ENCODE measurements at regions not wholly inside any gene's neighbourhood (a gene's known extent, or its start where the extent isn't known, plus 50 kb on each side); places are given as distances from the start of the nearest gene placed in this dataset.

DNA sequence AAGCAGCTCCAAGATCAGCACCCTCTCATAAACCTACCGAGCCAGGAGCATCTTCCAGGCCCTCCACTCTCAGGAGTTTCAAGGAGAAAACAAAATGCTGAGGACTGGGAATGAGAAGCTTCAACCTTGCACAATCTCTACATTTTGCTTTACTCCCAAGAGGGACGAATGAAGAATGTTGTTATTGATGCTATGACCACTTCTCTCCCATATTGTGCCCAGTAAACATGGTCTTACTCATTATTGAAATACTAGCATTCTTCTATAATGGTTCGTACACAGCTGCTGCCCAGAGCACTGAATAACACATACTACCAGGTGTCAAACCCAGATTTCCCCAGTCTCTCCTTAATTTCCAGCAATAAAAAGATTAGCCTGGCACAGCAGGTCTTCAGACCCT is 63.4 kb upstream of the BET1 start (continued):
- TF ChIP-seq ZNF331 (CRISPR knock-in tag; IDR thresholded peaks at IDR 0.05; ENCODE audit: low read depth) (no peak), JUNB (IDR thresholded peaks at IDR 0.05; ENCODE audit: unreplicated experiment) (no peak), CREB1 (CRISPR knock-in tag; IDR thresholded peaks at IDR 0.05; ENCODE audit: low read depth) (no peak)

DNA sequence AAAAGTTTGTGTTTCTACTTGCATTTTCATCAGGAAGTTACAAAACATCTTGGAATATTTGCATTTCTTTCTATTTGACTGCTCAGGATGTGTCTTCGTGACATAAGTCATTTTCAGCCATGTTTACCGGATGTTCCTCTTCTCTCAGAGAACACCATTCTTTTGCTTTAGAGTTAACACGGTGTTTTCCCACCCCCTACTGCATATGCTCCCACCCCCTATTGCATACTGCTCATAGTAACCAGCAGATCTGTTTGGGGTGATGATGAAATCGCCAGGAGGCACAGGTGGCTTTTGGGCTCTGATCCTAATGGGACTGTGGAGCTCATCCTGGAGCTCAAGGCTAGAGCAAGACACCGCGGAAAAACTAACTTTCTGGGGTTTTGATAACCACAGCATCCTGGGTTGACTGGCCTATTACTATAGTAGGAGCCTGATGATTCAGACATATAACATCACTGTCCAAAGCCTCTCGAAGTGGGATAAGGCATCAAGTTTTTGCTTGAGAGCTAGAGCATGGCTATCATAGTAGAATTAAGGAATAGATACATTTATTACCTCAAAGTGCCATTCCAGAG is 65.1 kb upstream of the BET1 start:
- no peaks in the 10 kb centered on the region; the same call in 2 of the 3 replicates for H3K4me1 Mint-ChIP-seq
- no peaks in the 10 kb centered on the region for H3K36me3 ChIP-seq (ENCODE audit: insufficient read depth)
- no peaks in the 10 kb centered on the region for H3K4me1 ChIP-seq (ENCODE audit: insufficient read depth)
- H3K9me3 Mint-ChIP-seq, result no peaks in the 10 kb centered on the region
- TF ChIP-seq, protein P1, sequence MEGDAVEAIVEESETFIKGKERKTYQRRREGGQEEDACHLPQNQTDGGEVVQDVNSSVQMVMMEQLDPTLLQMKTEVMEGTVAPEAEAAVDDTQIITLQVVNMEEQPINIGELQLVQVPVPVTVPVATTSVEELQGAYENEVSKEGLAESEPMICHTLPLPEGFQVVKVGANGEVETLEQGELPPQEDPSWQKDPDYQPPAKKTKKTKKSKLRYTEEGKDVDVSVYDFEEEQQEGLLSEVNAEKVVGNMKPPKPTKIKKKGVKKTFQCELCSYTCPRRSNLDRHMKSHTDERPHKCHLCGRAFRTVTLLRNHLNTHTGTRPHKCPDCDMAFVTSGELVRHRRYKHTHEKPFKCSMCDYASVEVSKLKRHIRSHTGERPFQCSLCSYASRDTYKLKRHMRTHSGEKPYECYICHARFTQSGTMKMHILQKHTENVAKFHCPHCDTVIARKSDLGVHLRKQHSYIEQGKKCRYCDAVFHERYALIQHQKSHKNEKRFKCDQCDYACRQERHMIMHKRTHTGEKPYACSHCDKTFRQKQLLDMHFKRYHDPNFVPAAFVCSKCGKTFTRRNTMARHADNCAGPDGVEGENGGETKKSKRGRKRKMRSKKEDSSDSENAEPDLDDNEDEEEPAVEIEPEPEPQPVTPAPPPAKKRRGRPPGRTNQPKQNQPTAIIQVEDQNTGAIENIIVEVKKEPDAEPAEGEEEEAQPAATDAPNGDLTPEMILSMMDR (conservative IDR thresholded peaks at IDR 0.05; ENCODE audit: low read depth in 2 of 2), result no peak
- TF ChIP-seq CREB1 (CRISPR knock-in tag; IDR thresholded peaks at IDR 0.05; ENCODE audit: low read depth), result no peak
- TF ChIP-seq STAT1 (IDR thresholded peaks at IDR 0.05; ENCODE audit: unreplicated experiment), result no peak
- TF ChIP-seq ZNF114 (CRISPR knock-in tag; IDR thresholded peaks at IDR 0.05), result no peak
- TF ChIP-seq NANOG (IDR thresholded peaks at IDR 0.05; ENCODE audit: borderline replicate concordance), result no peak
- no peak for TF ChIP-seq ZNF331 (CRISPR knock-in tag; IDR thresholded peaks at IDR 0.05; ENCODE audit: low read depth)
- TF ChIP-seq EZH2phosphoT487 (IDR thresholded peaks at IDR 0.05; ENCODE audit: unreplicated experiment), result no peak
- no peak for TF ChIP-seq POLR2AphosphoS5 (IDR thresholded peaks at IDR 0.05; ENCODE audit: low read depth)
- TF ChIP-seq, protein P2, sequence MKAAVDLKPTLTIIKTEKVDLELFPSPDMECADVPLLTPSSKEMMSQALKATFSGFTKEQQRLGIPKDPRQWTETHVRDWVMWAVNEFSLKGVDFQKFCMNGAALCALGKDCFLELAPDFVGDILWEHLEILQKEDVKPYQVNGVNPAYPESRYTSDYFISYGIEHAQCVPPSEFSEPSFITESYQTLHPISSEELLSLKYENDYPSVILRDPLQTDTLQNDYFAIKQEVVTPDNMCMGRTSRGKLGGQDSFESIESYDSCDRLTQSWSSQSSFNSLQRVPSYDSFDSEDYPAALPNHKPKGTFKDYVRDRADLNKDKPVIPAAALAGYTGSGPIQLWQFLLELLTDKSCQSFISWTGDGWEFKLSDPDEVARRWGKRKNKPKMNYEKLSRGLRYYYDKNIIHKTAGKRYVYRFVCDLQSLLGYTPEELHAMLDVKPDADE (IDR thresholded peaks at IDR 0.05), result no peak
- TF ChIP-seq, protein P3, sequence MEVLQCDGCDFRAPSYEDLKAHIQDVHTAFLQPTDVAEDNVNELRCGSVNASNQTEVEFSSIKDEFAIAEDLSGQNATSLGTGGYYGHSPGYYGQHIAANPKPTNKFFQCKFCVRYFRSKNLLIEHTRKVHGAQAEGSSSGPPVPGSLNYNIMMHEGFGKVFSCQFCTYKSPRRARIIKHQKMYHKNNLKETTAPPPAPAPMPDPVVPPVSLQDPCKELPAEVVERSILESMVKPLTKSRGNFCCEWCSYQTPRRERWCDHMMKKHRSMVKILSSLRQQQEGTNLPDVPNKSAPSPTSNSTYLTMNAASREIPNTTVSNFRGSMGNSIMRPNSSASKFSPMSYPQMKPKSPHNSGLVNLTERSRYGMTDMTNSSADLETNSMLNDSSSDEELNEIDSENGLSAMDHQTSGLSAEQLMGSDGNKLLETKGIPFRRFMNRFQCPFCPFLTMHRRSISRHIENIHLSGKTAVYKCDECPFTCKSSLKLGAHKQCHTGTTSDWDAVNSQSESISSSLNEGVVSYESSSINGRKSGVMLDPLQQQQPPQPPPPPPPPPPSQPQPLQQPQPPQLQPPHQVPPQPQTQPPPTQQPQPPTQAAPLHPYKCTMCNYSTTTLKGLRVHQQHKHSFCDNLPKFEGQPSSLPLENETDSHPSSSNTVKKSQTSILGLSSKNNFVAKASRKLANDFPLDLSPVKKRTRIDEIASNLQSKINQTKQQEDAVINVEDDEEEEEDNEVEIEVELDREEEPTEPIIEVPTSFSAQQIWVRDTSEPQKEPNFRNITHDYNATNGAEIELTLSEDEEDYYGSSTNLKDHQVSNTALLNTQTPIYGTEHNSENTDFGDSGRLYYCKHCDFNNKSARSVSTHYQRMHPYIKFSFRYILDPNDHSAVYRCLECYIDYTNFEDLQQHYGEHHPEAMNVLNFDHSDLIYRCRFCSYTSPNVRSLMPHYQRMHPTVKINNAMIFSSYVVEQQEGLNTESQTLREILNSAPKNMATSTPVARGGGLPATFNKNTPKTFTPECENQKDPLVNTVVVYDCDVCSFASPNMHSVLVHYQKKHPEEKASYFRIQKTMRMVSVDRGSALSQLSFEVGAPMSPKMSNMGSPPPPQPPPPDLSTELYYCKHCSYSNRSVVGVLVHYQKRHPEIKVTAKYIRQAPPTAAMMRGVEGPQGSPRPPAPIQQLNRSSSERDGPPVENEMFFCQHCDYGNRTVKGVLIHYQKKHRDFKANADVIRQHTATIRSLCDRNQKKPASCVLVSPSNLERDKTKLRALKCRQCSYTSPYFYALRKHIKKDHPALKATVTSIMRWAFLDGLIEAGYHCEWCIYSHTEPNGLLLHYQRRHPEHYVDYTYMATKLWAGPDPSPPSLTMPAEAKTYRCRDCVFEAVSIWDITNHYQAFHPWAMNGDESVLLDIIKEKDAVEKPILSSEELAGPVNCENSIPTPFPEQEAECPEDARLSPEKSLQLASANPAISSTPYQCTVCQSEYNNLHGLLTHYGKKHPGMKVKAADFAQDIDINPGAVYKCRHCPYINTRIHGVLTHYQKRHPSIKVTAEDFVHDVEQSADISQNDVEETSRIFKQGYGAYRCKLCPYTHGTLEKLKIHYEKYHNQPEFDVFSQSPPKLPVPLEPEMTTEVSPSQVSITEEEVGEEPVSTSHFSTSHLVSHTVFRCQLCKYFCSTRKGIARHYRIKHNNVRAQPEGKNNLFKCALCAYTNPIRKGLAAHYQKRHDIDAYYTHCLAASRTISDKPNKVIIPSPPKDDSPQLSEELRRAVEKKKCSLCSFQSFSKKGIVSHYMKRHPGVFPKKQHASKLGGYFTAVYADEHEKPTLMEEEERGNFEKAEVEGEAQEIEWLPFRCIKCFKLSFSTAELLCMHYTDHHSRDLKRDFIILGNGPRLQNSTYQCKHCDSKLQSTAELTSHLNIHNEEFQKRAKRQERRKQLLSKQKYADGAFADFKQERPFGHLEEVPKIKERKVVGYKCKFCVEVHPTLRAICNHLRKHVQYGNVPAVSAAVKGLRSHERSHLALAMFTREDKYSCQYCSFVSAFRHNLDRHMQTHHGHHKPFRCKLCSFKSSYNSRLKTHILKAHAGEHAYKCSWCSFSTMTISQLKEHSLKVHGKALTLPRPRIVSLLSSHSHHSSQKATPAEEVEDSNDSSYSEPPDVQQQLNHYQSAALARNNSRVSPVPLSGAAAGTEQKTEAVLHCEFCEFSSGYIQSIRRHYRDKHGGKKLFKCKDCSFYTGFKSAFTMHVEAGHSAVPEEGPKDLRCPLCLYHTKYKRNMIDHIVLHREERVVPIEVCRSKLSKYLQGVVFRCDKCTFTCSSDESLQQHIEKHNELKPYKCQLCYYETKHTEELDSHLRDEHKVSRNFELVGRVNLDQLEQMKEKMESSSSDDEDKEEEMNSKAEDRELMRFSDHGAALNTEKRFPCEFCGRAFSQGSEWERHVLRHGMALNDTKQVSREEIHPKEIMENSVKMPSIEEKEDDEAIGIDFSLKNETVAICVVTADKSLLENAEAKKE (CRISPR knock-in tag; IDR thresholded peaks at IDR 0.05), result no peak
- TF ChIP-seq, protein P4, sequence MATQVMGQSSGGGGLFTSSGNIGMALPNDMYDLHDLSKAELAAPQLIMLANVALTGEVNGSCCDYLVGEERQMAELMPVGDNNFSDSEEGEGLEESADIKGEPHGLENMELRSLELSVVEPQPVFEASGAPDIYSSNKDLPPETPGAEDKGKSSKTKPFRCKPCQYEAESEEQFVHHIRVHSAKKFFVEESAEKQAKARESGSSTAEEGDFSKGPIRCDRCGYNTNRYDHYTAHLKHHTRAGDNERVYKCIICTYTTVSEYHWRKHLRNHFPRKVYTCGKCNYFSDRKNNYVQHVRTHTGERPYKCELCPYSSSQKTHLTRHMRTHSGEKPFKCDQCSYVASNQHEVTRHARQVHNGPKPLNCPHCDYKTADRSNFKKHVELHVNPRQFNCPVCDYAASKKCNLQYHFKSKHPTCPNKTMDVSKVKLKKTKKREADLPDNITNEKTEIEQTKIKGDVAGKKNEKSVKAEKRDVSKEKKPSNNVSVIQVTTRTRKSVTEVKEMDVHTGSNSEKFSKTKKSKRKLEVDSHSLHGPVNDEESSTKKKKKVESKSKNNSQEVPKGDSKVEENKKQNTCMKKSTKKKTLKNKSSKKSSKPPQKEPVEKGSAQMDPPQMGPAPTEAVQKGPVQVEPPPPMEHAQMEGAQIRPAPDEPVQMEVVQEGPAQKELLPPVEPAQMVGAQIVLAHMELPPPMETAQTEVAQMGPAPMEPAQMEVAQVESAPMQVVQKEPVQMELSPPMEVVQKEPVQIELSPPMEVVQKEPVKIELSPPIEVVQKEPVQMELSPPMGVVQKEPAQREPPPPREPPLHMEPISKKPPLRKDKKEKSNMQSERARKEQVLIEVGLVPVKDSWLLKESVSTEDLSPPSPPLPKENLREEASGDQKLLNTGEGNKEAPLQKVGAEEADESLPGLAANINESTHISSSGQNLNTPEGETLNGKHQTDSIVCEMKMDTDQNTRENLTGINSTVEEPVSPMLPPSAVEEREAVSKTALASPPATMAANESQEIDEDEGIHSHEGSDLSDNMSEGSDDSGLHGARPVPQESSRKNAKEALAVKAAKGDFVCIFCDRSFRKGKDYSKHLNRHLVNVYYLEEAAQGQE (IDR thresholded peaks at IDR 0.05; ENCODE audit: unreplicated experiment), result no peak
- no peak for TF ChIP-seq EZH2 (IDR thresholded peaks at IDR 0.05; ENCODE audit: low read depth, unreplicated experiment)
- TF ChIP-seq JUNB (IDR thresholded peaks at IDR 0.05; ENCODE audit: unreplicated experiment), result no peak
- H3K4me3 ChIP-seq, result no peak overlapping the region
- no peaks in the 10 kb centered on the region for H3K36me3 Mint-ChIP-seq (ENCODE audit: low read depth)
- no peak overlapping the region for H3K27ac Mint-ChIP-seq
- no peak overlapping the region for H3K27ac ChIP-seq (ENCODE audit: low read depth)
- DNase-seq (ENCODE audit: low spot score), result no peak
- no peak overlapping the region for H3K4me2 ChIP-seq
- H3K27me3 ChIP-seq (ENCODE audit: insufficient read depth), result no peaks in the 10 kb centered on the region
- no peaks in the 10 kb centered on the region for H4K20me1 ChIP-seq (replicated peaks; ENCODE audit: insufficient read depth)
- H3K79me2 ChIP-seq (replicated peaks; ENCODE audit: insufficient read depth), result no peaks in the 10 kb centered on the region
- H2AFZ ChIP-seq, result no peak overlapping the region
- H3K27me3 Mint-ChIP-seq (ENCODE audit: insufficient read depth, low read depth, poor library complexity), result no peaks in the 10 kb centered on the region
- H3K4me3 Mint-ChIP-seq, result no peak overlapping the region
- no peak for ATAC-seq
- H3F3A ChIP-seq (replicated peaks; ENCODE audit: low read depth), result no peaks in the 10 kb centered on the region
- no peaks in the 10 kb centered on the region for H3K9me2 ChIP-seq (ENCODE audit: insufficient read depth)
